T-cell (primary cell): ENCODE measurements at regions not wholly inside any gene's neighbourhood (a gene's known extent, or its start where the extent isn't known, plus 50 kb on each side); places are given as distances from the start of the nearest gene placed in this dataset.
"Not testable (repeated sequence)": the region's sequence is repeated elsewhere in the genome, so short reads cannot be mapped to it uniquely, and the experiment has no call there.

Experiments
- ATAC-seq, 4 experiments: fragments of 200-7000 bp in 3 of 4; fragments of 150-1000 bp in 1 of 4; cut with Tn5 transposase; replicated peaks in 1 of 4; 1 replicate in 3 of 4; 2 replicates in 1 of 4; pipeline ENCODE4 v1.10.0; 2021; ENCODE audit warnings: moderate library complexity in 3 of 4, mild to moderate bottlenecking in 2 of 4, moderate number of reproducible peaks in 1 of 4
- CTCF ChIA-PET, 2 donors: fragments of 300-600 bp; sonication (Branson Sonifier 250); formaldehyde crosslinking; loops; one replicate each; lab custom pipeline; 2022; ENCODE audit warnings: antibody characterized with exemption in 2 of 2; lab: Charles Lee
- POLR2A ChIA-PET, 2 donors: fragments of 300-600 bp; sonication (Branson Sonifier 250); formaldehyde crosslinking; loops; one replicate each; lab custom pipeline; 2022; ENCODE audit warnings: antibody characterized with exemption in 2 of 2; lab: Charles Lee
- DNase-seq, 35 experiments: peaks; one replicate each; pipeline versions ENCODE4 v3.0.0 to v3.0.0-alpha.2; 2013 to 2023
- H3K27ac ChIP-seq: one replicate; pipeline ENCODE4 v1.5.1; 2013; ENCODE audit warnings: low read length
- H3K27me3 ChIP-seq, 2 experiments: replicated peaks in 1 of 2; 1 replicate in 1 of 2; 2 replicates in 1 of 2; pipeline versions ENCODE4 v1.6.1 to v1.7.0; 2013; ENCODE audit warnings: low read length in 1 of 2, mixed read lengths in 1 of 2; ENCODE audit not compliant: control insufficient read depth in 2 of 2, insufficient read depth in 2 of 2; ENCODE audit errors: extremely low read depth in 1 of 2
- H3K36me3 ChIP-seq, 2 donors: 1 replicate in 1 of 2; 2 replicates in 1 of 2; pipeline versions ENCODE4 v1.6.1 to v1.7.0; 2013; ENCODE audit warnings: low read length in 1 of 2; ENCODE audit not compliant: control insufficient read depth in 2 of 2, insufficient read depth in 1 of 2; ENCODE audit errors: extremely low read depth in 1 of 2
- H3K4me1 ChIP-seq, 2 experiments: 1 replicate in 1 of 2; 2 replicates in 1 of 2; pipeline versions ENCODE4 v1.6.1 to v1.7.0; 2013; ENCODE audit warnings: low read length in 2 of 2, mixed read lengths in 1 of 2; ENCODE audit not compliant: insufficient read depth in 2 of 2, control insufficient read depth in 1 of 2; ENCODE audit errors: extremely low read depth in 1 of 2
- H3K4me3 ChIP-seq, 2 donors: 1 replicate in 1 of 2; 2 replicates in 1 of 2; pipeline versions ENCODE4 v1.5.1 to v1.7.0; 2013; ENCODE audit warnings: mild to moderate bottlenecking in 2 of 2, low read length in 1 of 2, moderate library complexity in 1 of 2; ENCODE audit not compliant: control insufficient read depth in 1 of 2; ENCODE audit errors: extremely low read depth in 1 of 2
- H3K9me3 ChIP-seq: 2 replicates; pipeline ENCODE4 v1.7.0; 2013
- H3K27ac Mint-ChIP-seq, 2 donors: one replicate each; pipeline ENCODE4 v1.8.0; 2020 to 2021; ENCODE audit warnings: mild to moderate bottlenecking in 2 of 2, mixed read lengths in 2 of 2
- H3K27me3 Mint-ChIP-seq, 2 donors: one replicate each; pipeline ENCODE4 v1.8.0; 2021 to 2022; ENCODE audit warnings: mixed read lengths in 2 of 2
- H3K36me3 Mint-ChIP-seq: one replicate; pipeline ENCODE4 v1.8.0; 2021; ENCODE audit warnings: mixed read lengths
- H3K4me1 Mint-ChIP-seq, 3 donors: one replicate each; pipeline ENCODE4 v1.8.0; 2020 to 2022; ENCODE audit warnings: mixed read lengths in 3 of 3, mild to moderate bottlenecking in 1 of 3
- H3K4me3 Mint-ChIP-seq, 3 donors: one replicate each; pipeline ENCODE4 v1.8.0; 2020 to 2022; ENCODE audit warnings: mild to moderate bottlenecking in 3 of 3, mixed read lengths in 3 of 3, moderate library complexity in 3 of 3
- H3K9me3 Mint-ChIP-seq, 3 donors: one replicate each; pipeline ENCODE4 v1.8.0; 2020 to 2022; ENCODE audit warnings: mixed read lengths in 3 of 3
- WGBS: methylation state at CpG from one replicate; pipeline ENCODE4 v1.1.5; 2013; ENCODE audit warnings: missing lambda C conversion rate; ENCODE audit not compliant: insufficient coverage; 5-methylcytosine and 5-hydroxymethylcytosine counted together

- H3K4me1 Mint-ChIP-seq, POLR2A ChIA-PET, CTCF ChIA-PET, H3K27me3 Mint-ChIP-seq, H3K36me3 ChIP-seq, H3K9me3 Mint-ChIP-seq, H3K27ac ChIP-seq, H3K9me3 ChIP-seq, H3K27me3 ChIP-seq, H3K4me3 Mint-ChIP-seq, H3K4me3 ChIP-seq, H3K4me1 ChIP-seq, H3K36me3 Mint-ChIP-seq, DNase-seq, H3K27ac Mint-ChIP-seq, ATAC-seq: not testable (repeated sequence)
- no CpG with 5 or more reads among the region's 5 CpGs for WGBS
These were observed 823.1 kb downstream of the FOXD4L5 start for GRCh38 chr9:64461885-64462284.

- H3K4me1 ChIP-seq, H3K27me3 Mint-ChIP-seq, H3K27ac Mint-ChIP-seq, H3K9me3 ChIP-seq, H3K27me3 ChIP-seq, H3K9me3 Mint-ChIP-seq, H3K27ac ChIP-seq, H3K36me3 Mint-ChIP-seq, POLR2A ChIA-PET, DNase-seq, H3K4me1 Mint-ChIP-seq, H3K36me3 ChIP-seq, CTCF ChIA-PET, H3K4me3 ChIP-seq, H3K4me3 Mint-ChIP-seq, ATAC-seq: not testable (repeated sequence)
- WGBS, result no CpG with 5 or more reads among the region's 3 CpGs
These were observed 826.4 kb downstream of the FOXD4L5 start for GRCh38 chr9:64458642-64459041.

- H3K9me3 Mint-ChIP-seq, H3K27ac ChIP-seq, H3K4me1 ChIP-seq, H3K27me3 ChIP-seq, H3K27ac Mint-ChIP-seq, POLR2A ChIA-PET, H3K36me3 ChIP-seq, H3K27me3 Mint-ChIP-seq, H3K4me1 Mint-ChIP-seq, CTCF ChIA-PET, H3K4me3 ChIP-seq, ATAC-seq, DNase-seq, H3K4me3 Mint-ChIP-seq, H3K36me3 Mint-ChIP-seq, H3K9me3 ChIP-seq: not testable (repeated sequence)
- no CpG with 5 or more reads among the region's 1 CpG for whole genome bisulfite sequencing
These were observed 829.8 kb downstream of the FOXD4L5 start for GRCh38 chr9:64455107-64455648.

- not testable (repeated sequence) for H3K36me3 Mint-ChIP-seq
These were observed 832.9 kb downstream of the FOXD4L5 start for GRCh38 chr9:64452134-64452533.

GRCh38 chr9:64450654-64451053 lies 834.4 kb downstream of the FOXD4L5 start:
- CTCF ChIA-PET, H3K36me3 ChIP-seq, H3K27ac ChIP-seq, H3K9me3 Mint-ChIP-seq, ATAC-seq, H3K4me1 Mint-ChIP-seq, H3K9me3 ChIP-seq, H3K36me3 Mint-ChIP-seq, H3K4me3 Mint-ChIP-seq, H3K4me1 ChIP-seq, DNase-seq, H3K4me3 ChIP-seq, H3K27me3 Mint-ChIP-seq, H3K27me3 ChIP-seq, POLR2A ChIA-PET, H3K27ac Mint-ChIP-seq: not testable (repeated sequence)
- no CpG with 5 or more reads among the region's 5 CpGs for WGBS

More at GRCh38 chr9:64452134-64452533, 832.9 kb downstream of the FOXD4L5 start:
- H3K27ac ChIP-seq, H3K27ac Mint-ChIP-seq, H3K9me3 ChIP-seq, H3K9me3 Mint-ChIP-seq, H3K4me3 ChIP-seq, POLR2A ChIA-PET, H3K27me3 ChIP-seq, H3K4me1 ChIP-seq, DNase-seq, H3K4me3 Mint-ChIP-seq, H3K36me3 ChIP-seq, H3K27me3 Mint-ChIP-seq, H3K4me1 Mint-ChIP-seq, CTCF ChIA-PET, ATAC-seq: not testable (repeated sequence)
- WGBS, result no CpG with 5 or more reads among the region's 2 CpGs

- H3K4me3 ChIP-seq, H3K36me3 ChIP-seq, DNase-seq, H3K9me3 Mint-ChIP-seq, H3K4me3 Mint-ChIP-seq, H3K27me3 ChIP-seq, H3K4me1 Mint-ChIP-seq, POLR2A ChIA-PET, H3K27me3 Mint-ChIP-seq, H3K27ac ChIP-seq, CTCF ChIA-PET, H3K36me3 Mint-ChIP-seq, H3K4me1 ChIP-seq, H3K27ac Mint-ChIP-seq, H3K9me3 ChIP-seq, ATAC-seq: not testable (repeated sequence)
- WGBS, result no CpG with 5 or more reads among the region's 2 CpGs
These were observed 836.0 kb downstream of the FOXD4L5 start for GRCh38 chr9:64449025-64449424.

GRCh38 chr9:64444909-64445525 lies 840.0 kb downstream of the FOXD4L5 start:
- H3K36me3 Mint-ChIP-seq, POLR2A ChIA-PET, H3K4me1 ChIP-seq, ATAC-seq, H3K27me3 Mint-ChIP-seq, H3K36me3 ChIP-seq, H3K4me3 ChIP-seq, H3K9me3 Mint-ChIP-seq, DNase-seq, H3K4me3 Mint-ChIP-seq, H3K4me1 Mint-ChIP-seq, H3K27ac Mint-ChIP-seq, CTCF ChIA-PET, H3K9me3 ChIP-seq, H3K27me3 ChIP-seq, H3K27ac ChIP-seq: not testable (repeated sequence)
- WGBS, result no CpG with 5 or more reads among the region's 6 CpGs
